GM12892 (cell line): ENCODE measurements at regions not wholly inside any gene's neighbourhood (a gene's known extent, or its start where the extent isn't known, plus 50 kb on each side); places are given as distances from the start of the nearest gene placed in this dataset.

ENCODE experiments used
- POLR2A ChIP-seq: IDR thresholded peaks from 2 replicates; pipeline ENCODE4 v1.6.1; 2011; ENCODE audit warnings: low read depth, low read length, control low read depth
- POLR2AphosphoS5 ChIP-seq: IDR thresholded peaks from 2 replicates; pipeline ENCODE4 v1.6.1; 2011; ENCODE audit warnings: low read depth, low read length, control low read depth

DNA sequence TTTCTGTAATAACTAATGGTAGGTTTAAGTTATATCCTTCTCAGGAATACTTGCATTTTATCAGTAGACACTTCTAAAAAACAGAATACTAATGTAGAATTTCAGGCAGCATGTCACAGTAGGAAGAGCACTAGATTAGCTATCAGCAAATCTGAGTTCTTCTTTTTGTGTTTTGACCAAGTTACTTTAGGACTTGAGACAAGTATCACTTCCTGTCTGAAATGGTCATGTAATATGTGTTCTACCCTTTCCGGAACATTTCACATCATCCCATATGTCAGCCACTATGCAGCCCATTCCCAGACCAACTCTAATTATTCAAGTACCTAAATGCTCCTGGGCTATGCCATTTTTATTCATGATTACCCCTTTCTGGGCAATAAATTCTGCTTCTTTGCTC, 401.8 kb upstream of the RPS6KA3 start:
- TF ChIP-seq POLR2AphosphoS5 = no peak
- no peak for TF ChIP-seq POLR2A
